DND-41 (cell line): ENCODE measurements at regions not wholly inside any gene's neighbourhood (a gene's known extent, or its start where the extent isn't known, plus 50 kb on each side); places are given as distances from the start of the nearest gene placed in this dataset.

Source experiments
- ATAC-seq: fragments of 200-7000 bp; cut with Tn5 transposase; 3 replicates; pipeline ENCODE4 v1.9.1; 2021; ENCODE audit warnings: low read depth; ENCODE audit not compliant: insufficient read depth
- DNase-seq: peaks from one replicate; pipeline ENCODE4 v3.0.0-alpha.2; 2020
- H2AFZ ChIP-seq: 2 replicates; pipeline ENCODE4 v1.6.0; 2012; ENCODE audit warnings: low read depth, low read length
- H3K27ac ChIP-seq: 2 replicates; pipeline ENCODE4 v1.5.1; 2012; ENCODE audit warnings: low read length, inconsistent platforms
- H3K27me3 ChIP-seq: fragments of 200-600 bp; sonication (generic); 2 replicates; pipeline ENCODE4 v1.6.0; 2012; ENCODE audit warnings: low read length, mild to moderate bottlenecking, inconsistent platforms; ENCODE audit not compliant: insufficient read depth, poor library complexity
- H3K36me3 ChIP-seq: 2 replicates; pipeline ENCODE4 v1.5.1; 2012; ENCODE audit warnings: low read length, inconsistent platforms; ENCODE audit not compliant: insufficient read depth
- H3K4me1 ChIP-seq: 2 replicates; pipeline ENCODE4 v1.5.1; 2012; ENCODE audit warnings: mild to moderate bottlenecking, low read length; ENCODE audit not compliant: insufficient read depth
- H3K4me2 ChIP-seq: 2 replicates; pipeline ENCODE4 v1.6.0; 2012; ENCODE audit warnings: mild to moderate bottlenecking, moderate library complexity, low read length, inconsistent platforms; ENCODE audit not compliant: insufficient read depth
- H3K4me3 ChIP-seq, 2 experiments: fragments of 200-600 bp in 1 of 2; shearing (Covaris generic) in 1 of 2; 2 replicates each; pipeline ENCODE4 v1.5.1; 2012 to 2016; ENCODE audit warnings: inconsistent platforms in 2 of 2, low read length in 2 of 2, mild to moderate bottlenecking in 2 of 2, low read depth in 1 of 2, moderate library complexity in 1 of 2
- H3K79me2 ChIP-seq: 2 replicates; pipeline ENCODE4 v1.6.0; 2012; ENCODE audit warnings: low read length, inconsistent platforms; ENCODE audit not compliant: insufficient read depth
- H3K9ac ChIP-seq: 2 replicates; pipeline ENCODE4 v1.6.0; 2012; ENCODE audit warnings: low read depth, mild to moderate bottlenecking, inconsistent platforms, low read length, moderate library complexity
- H3K9me3 ChIP-seq: 2 replicates; pipeline ENCODE4 v1.5.1; 2012; ENCODE audit warnings: low read length, moderate library complexity, mild to moderate bottlenecking, inconsistent platforms; ENCODE audit not compliant: insufficient read depth, severe bottlenecking
- H4K20me1 ChIP-seq: 2 replicates; pipeline ENCODE4 v1.6.0; 2012; ENCODE audit warnings: low read length; ENCODE audit not compliant: insufficient read depth
- EZH2 ChIP-seq: IDR thresholded peaks from 3 replicates; pipeline ENCODE4 v1.6.1; 2012; ENCODE audit warnings: borderline replicate concordance, low read depth, mild to moderate bottlenecking, moderate library complexity, low read length, inconsistent platforms; ENCODE audit not compliant: severe bottlenecking
- TF ChIP-seq, protein P1 (sequence below): IDR thresholded peaks from 2 replicates; pipeline ENCODE4 v1.5.1; 2012; ENCODE audit warnings: borderline replicate concordance, low read length, moderate library complexity, mild to moderate bottlenecking; ENCODE audit not compliant: poor library complexity, severe bottlenecking; ENCODE audit errors: extremely low read depth

DNA sequence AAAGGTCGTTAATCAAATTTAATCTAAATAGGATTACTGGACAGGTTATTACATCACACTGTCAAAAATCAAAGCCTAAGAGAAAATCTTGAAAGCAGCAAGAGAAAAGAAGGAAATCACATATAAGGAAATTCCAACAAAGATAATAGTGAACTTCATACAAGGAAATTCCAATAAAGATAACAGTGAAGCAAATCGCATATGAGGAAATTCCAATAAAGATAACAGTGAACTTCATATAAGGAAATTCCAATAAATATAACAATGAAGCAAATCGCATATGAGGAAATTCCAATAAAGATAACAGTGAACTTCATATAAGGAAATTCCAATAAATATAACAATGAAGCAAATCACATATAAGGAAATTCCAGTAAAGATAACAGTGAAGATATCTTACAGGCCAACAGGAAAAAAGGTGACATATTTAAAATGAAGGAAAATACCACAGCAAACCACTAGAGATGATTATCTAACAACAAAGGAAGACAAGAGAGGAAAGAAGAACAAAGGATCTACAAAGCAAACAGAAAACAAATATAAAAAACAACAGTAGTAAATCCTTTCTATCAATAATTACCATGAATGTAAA, 787.7 kb downstream of the CCDC85A start:
- Histone ChIP-seq H4K20me1 (no peaks in the 10 kb centered on the region), H3K36me3 (no peaks in the 10 kb centered on the region), H3K4me3 (no peak overlapping the region), H3K27ac (no peak overlapping the region), H3K27me3 (no peaks in the 10 kb centered on the region), H3K9me3 (no peaks in the 10 kb centered on the region), H2AFZ (no peak overlapping the region), H3K4me2 (no peak overlapping the region), H3K4me1 (no peaks in the 10 kb centered on the region), H3K9ac (no peak overlapping the region), H3K79me2 (no peaks in the 10 kb centered on the region)
- DNase-seq: no peak
- no peak for ATAC-seq
- TF ChIP-seq, protein P1, sequence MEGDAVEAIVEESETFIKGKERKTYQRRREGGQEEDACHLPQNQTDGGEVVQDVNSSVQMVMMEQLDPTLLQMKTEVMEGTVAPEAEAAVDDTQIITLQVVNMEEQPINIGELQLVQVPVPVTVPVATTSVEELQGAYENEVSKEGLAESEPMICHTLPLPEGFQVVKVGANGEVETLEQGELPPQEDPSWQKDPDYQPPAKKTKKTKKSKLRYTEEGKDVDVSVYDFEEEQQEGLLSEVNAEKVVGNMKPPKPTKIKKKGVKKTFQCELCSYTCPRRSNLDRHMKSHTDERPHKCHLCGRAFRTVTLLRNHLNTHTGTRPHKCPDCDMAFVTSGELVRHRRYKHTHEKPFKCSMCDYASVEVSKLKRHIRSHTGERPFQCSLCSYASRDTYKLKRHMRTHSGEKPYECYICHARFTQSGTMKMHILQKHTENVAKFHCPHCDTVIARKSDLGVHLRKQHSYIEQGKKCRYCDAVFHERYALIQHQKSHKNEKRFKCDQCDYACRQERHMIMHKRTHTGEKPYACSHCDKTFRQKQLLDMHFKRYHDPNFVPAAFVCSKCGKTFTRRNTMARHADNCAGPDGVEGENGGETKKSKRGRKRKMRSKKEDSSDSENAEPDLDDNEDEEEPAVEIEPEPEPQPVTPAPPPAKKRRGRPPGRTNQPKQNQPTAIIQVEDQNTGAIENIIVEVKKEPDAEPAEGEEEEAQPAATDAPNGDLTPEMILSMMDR: no peak
- no peak for TF ChIP-seq EZH2

GRCh38 chr2:56981554-56981953, 797.8 kb downstream of the CCDC85A start:
- Histone ChIP-seq H3K4me2 (no peak overlapping the region), H3K79me2 (no peaks in the 10 kb centered on the region), H3K27ac (no peak overlapping the region), H3K36me3 (no peaks in the 10 kb centered on the region), H2AFZ (no peak overlapping the region), H3K9ac (no peak overlapping the region), H3K9me3 (peaks cover 5% of the 10 kb centered on the region), H3K27me3 (no peaks in the 10 kb centered on the region), H3K4me1 (no peaks in the 10 kb centered on the region), H3K4me3 (no peak overlapping the region), H4K20me1 (no peaks in the 10 kb centered on the region)
- no peak for ATAC-seq
- DNase-seq: no peak
- no peak for TF ChIP-seq EZH2
- TF ChIP-seq, protein P1: no peak

- no peak for ATAC-seq
Measured at GRCh38 chr2:56985609-56986008, 801.8 kb downstream of the CCDC85A start.

More at GRCh38 chr2:56985609-56986008, 801.8 kb downstream of the CCDC85A start:
- Histone ChIP-seq H3K9me3 (peaks cover 3% of the 10 kb centered on the region), H3K27me3 (no peaks in the 10 kb centered on the region), H3K79me2 (no peaks in the 10 kb centered on the region), H3K9ac (no peak overlapping the region), H3K27ac (no peak overlapping the region), H2AFZ (no peak overlapping the region), H4K20me1 (no peaks in the 10 kb centered on the region), H3K4me3 (no peak overlapping the region), H3K4me1 (no peaks in the 10 kb centered on the region), H3K4me2 (no peak overlapping the region), H3K36me3 (no peaks in the 10 kb centered on the region)
- no peak for TF ChIP-seq EZH2
- TF ChIP-seq, protein P1: no peak
- no peak for DNase-seq
